ENCODE measurements at regions not wholly inside any gene's neighbourhood (a gene's known extent, or its start where the extent isn't known, plus 50 kb on each side); places are given as distances from the start of the nearest gene placed in this dataset.

DNA sequence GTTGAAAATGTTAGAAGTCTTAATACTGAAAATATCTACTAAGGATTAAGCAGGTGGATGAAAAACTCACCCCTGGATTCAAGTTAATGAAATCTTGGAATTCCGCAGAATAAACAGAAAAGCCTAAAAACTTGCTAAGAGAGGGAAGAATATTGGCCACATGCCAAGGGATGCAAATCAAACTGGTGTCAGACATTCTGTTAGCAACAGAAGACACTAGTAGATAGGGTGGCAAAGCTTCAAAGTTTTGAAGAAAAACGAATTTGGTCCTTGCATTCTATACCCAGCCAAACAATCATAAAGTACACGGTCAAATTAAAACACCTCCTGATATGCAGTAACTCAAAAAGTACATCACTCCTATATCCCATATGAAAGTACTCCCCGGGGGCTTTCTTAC lies 77.1 kb upstream of the ADTRP start:
- intact Hi-C loops (cut with micrococcal nuclease; ENCODE audit: unreplicated experiment), result no loop called here
- CTCF ChIA-PET, result no interaction called here
- Histone ChIP-seq H3K4me3 (ENCODE audit: low read depth in 2 of 2, low read length in 2 of 2) (no peak overlapping the region), H3K27me3 (ENCODE audit: control insufficient read depth, insufficient read depth, low read length) (no peaks in the 10 kb centered on the region), H3K36me3 (ENCODE audit: control insufficient read depth, insufficient read depth, low read length) (no peaks in the 10 kb centered on the region), H3K27ac (ENCODE audit: low read length) (no peak overlapping the region), H3K9me3 (ENCODE audit: control insufficient read depth, insufficient read depth, low read depth, low read length) (no peaks in the 10 kb centered on the region), H3K4me1 (ENCODE audit: control insufficient read depth, insufficient read depth, low read length) (no peaks in the 10 kb centered on the region)
- DNase-seq (ENCODE audit: low read depth, low spot score), result no peak
- no peak for TF ChIP-seq POLR2AphosphoS5 (IDR thresholded peaks at IDR 0.05; ENCODE audit: low read depth, low read length)
- TF ChIP-seq SIN3A (IDR thresholded peaks at IDR 0.05; ENCODE audit: borderline replicate concordance, insufficient read depth, low read depth, low read length), result no peak
- TF ChIP-seq TCF7L2 (IDR thresholded peaks at IDR 0.05; ENCODE audit: low read depth, low read length), result no peak
- TF ChIP-seq, protein P1, sequence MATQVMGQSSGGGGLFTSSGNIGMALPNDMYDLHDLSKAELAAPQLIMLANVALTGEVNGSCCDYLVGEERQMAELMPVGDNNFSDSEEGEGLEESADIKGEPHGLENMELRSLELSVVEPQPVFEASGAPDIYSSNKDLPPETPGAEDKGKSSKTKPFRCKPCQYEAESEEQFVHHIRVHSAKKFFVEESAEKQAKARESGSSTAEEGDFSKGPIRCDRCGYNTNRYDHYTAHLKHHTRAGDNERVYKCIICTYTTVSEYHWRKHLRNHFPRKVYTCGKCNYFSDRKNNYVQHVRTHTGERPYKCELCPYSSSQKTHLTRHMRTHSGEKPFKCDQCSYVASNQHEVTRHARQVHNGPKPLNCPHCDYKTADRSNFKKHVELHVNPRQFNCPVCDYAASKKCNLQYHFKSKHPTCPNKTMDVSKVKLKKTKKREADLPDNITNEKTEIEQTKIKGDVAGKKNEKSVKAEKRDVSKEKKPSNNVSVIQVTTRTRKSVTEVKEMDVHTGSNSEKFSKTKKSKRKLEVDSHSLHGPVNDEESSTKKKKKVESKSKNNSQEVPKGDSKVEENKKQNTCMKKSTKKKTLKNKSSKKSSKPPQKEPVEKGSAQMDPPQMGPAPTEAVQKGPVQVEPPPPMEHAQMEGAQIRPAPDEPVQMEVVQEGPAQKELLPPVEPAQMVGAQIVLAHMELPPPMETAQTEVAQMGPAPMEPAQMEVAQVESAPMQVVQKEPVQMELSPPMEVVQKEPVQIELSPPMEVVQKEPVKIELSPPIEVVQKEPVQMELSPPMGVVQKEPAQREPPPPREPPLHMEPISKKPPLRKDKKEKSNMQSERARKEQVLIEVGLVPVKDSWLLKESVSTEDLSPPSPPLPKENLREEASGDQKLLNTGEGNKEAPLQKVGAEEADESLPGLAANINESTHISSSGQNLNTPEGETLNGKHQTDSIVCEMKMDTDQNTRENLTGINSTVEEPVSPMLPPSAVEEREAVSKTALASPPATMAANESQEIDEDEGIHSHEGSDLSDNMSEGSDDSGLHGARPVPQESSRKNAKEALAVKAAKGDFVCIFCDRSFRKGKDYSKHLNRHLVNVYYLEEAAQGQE (IDR thresholded peaks at IDR 0.05; ENCODE audit: insufficient read depth in 1 of 2, low read depth in 2 of 2, low read length in 1 of 2), result no peak
- TF ChIP-seq, protein P2, sequence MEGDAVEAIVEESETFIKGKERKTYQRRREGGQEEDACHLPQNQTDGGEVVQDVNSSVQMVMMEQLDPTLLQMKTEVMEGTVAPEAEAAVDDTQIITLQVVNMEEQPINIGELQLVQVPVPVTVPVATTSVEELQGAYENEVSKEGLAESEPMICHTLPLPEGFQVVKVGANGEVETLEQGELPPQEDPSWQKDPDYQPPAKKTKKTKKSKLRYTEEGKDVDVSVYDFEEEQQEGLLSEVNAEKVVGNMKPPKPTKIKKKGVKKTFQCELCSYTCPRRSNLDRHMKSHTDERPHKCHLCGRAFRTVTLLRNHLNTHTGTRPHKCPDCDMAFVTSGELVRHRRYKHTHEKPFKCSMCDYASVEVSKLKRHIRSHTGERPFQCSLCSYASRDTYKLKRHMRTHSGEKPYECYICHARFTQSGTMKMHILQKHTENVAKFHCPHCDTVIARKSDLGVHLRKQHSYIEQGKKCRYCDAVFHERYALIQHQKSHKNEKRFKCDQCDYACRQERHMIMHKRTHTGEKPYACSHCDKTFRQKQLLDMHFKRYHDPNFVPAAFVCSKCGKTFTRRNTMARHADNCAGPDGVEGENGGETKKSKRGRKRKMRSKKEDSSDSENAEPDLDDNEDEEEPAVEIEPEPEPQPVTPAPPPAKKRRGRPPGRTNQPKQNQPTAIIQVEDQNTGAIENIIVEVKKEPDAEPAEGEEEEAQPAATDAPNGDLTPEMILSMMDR (IDR thresholded peaks at IDR 0.05), result no peak
- POLR2A ChIA-PET, result no interaction called here
- no peak for ATAC-seq
- BruUV-seq (replicated peaks), result no TSS peak
- in situ Hi-C loops (cut with HindIII; ENCODE audit: low pct_unique_long_range_greater_than_20kb, low sequenced_read_pairs), result no loop called here

DNA sequence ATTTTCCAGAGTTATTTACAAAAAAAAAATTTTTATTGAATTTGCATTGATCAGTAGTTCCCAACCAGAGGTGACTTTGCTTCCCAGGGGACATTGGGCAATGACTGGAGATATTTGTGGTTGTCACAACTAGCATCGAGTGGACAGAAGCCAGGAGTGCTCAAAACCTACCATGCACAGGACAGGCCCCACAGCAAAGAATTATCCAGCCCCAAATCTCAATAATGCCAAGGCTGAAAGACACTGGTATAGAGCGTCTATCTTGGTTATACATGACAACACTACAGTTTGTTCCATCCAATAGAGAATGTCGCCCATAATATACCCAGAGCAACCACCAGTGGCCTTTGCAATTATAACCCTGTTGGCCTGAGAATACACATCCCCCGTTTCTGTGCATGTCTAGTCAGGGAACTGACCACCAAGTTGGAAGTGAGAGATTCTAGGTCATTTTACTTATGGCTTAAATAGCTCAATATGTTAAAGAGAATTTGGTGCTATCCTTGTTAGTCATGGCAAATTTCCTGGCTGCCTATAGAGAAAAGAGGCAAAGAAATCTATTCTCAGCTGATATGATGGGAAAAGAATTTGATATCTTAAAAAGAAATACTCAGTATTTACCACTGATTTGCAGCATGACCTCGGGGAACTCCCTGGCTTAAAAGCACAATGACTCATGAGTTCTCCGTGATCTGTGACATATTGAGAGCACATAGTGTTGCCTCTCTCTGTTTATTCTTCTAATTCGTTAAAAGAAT lies 76.0 kb upstream of the ADTRP start:
- H3K4me1 ChIP-seq (ENCODE audit: control insufficient read depth, insufficient read depth, low read length), result no peaks in the 10 kb centered on the region
- DNase-seq (ENCODE audit: low read depth, low spot score) (no peak), ATAC-seq (no peak)
- H3K9me3 ChIP-seq (ENCODE audit: control insufficient read depth, insufficient read depth, low read depth, low read length), result no peaks in the 10 kb centered on the region
- BruUV-seq (replicated peaks), result no TSS peak
- intact Hi-C loops (cut with micrococcal nuclease; ENCODE audit: unreplicated experiment), result no loop called here
- CTCF ChIA-PET, result no interaction called here
- no peak overlapping the region for H3K27ac ChIP-seq (ENCODE audit: low read length)
- TF ChIP-seq, protein P2 (IDR thresholded peaks at IDR 0.05), result no peak
- TF ChIP-seq TCF7L2 (IDR thresholded peaks at IDR 0.05; ENCODE audit: low read depth, low read length) (no peak), SIN3A (IDR thresholded peaks at IDR 0.05; ENCODE audit: borderline replicate concordance, insufficient read depth, low read depth, low read length) (no peak), POLR2AphosphoS5 (IDR thresholded peaks at IDR 0.05; ENCODE audit: low read depth, low read length) (no peak)
- TF ChIP-seq, protein P1 (IDR thresholded peaks at IDR 0.05; ENCODE audit: insufficient read depth in 1 of 2, low read depth in 2 of 2, low read length in 1 of 2), result no peak
- H3K36me3 ChIP-seq (ENCODE audit: control insufficient read depth, insufficient read depth, low read length), result no peaks in the 10 kb centered on the region
- in situ Hi-C loops (cut with HindIII; ENCODE audit: low pct_unique_long_range_greater_than_20kb, low sequenced_read_pairs), result no loop called here
- no peak overlapping the region for H3K4me3 ChIP-seq (ENCODE audit: low read depth in 2 of 2, low read length in 2 of 2)
- POLR2A ChIA-PET, result no interaction called here
- no peaks in the 10 kb centered on the region for H3K27me3 ChIP-seq (ENCODE audit: control insufficient read depth, insufficient read depth, low read length)
